ENCODE measurements at regions not wholly inside any gene's neighbourhood (a gene's known extent, or its start where the extent isn't known, plus 50 kb on each side); places are given as distances from the start of the nearest gene placed in this dataset.

GRCh38 chr2:122244598-122245229 lies 489.3 kb downstream of the TSN start:
- Mint-ChIP-seq H3K36me3 (ENCODE audit: low read depth) (no peaks in the 10 kb centered on the region), H3K4me3 (no peak overlapping the region), H3K4me1 (ENCODE audit: low read depth) (no peaks in the 10 kb centered on the region), H3K27me3 (ENCODE audit: insufficient read depth) (peaks cover 1% of the 10 kb centered on the region), H3K9me3 (no peaks in the 10 kb centered on the region), H3K27ac (no peak overlapping the region)
- intact Hi-C loops (cut with micrococcal nuclease) = no loop called here
- DNase-seq (ENCODE audit: low spot score) = no peak

GRCh38 chr2:122249673-122250072 lies 494.2 kb downstream of the TSN start:
- intact Hi-C loops (cut with micrococcal nuclease) = no loop called here
- Mint-ChIP-seq H3K27ac (no peak overlapping the region), H3K27me3 (ENCODE audit: insufficient read depth) (peaks cover 3% of the 10 kb centered on the region), H3K4me1 (ENCODE audit: low read depth) (no peaks in the 10 kb centered on the region), H3K36me3 (ENCODE audit: low read depth) (no peaks in the 10 kb centered on the region), H3K9me3 (no peaks in the 10 kb centered on the region), H3K4me3 (no peak overlapping the region)
- no peak for DNase-seq (ENCODE audit: low spot score)

GRCh38 chr2:122251158-122251557 lies 495.7 kb downstream of the TSN start:
- H3K27ac Mint-ChIP-seq = no peak overlapping the region
- no peak for DNase-seq (ENCODE audit: low spot score)
- no peak overlapping the region for H3K4me3 Mint-ChIP-seq
- intact Hi-C loops (cut with micrococcal nuclease) = no loop called here
- no peaks in the 10 kb centered on the region for H3K9me3 Mint-ChIP-seq
- no peaks in the 10 kb centered on the region for H3K4me1 Mint-ChIP-seq (ENCODE audit: low read depth)
- H3K27me3 Mint-ChIP-seq (ENCODE audit: insufficient read depth) = peaks cover 3% of the 10 kb centered on the region
- H3K36me3 Mint-ChIP-seq (ENCODE audit: low read depth) = no peaks in the 10 kb centered on the region

- Mint-ChIP-seq H3K36me3 (ENCODE audit: low read depth) (no peaks in the 10 kb centered on the region), H3K27ac (no peak overlapping the region), H3K4me1 (ENCODE audit: low read depth) (no peaks in the 10 kb centered on the region), H3K9me3 (no peaks in the 10 kb centered on the region), H3K4me3 (no peak overlapping the region), H3K27me3 (ENCODE audit: insufficient read depth) (peaks cover 3% of the 10 kb centered on the region)
- no peak for DNase-seq (ENCODE audit: low spot score)
- intact Hi-C loops (cut with micrococcal nuclease) = no loop called here
Measured at GRCh38 chr2:122251566-122251965, 496.1 kb downstream of the TSN start.

- H3K9me3 Mint-ChIP-seq = no peaks in the 10 kb centered on the region
Measured at GRCh38 chr2:122255924-122256323, 500.5 kb downstream of the TSN start.

GRCh38 chr2:122261911-122262310 lies 506.5 kb downstream of the TSN start:
- H3K27me3 Mint-ChIP-seq (ENCODE audit: insufficient read depth) = peaks cover 1% of the 10 kb centered on the region
- no peak overlapping the region for H3K27ac Mint-ChIP-seq
- intact Hi-C loops (cut with micrococcal nuclease) = no loop called here
- H3K36me3 Mint-ChIP-seq (ENCODE audit: low read depth) = no peaks in the 10 kb centered on the region
- DNase-seq (ENCODE audit: low spot score) = no peak
- H3K4me1 Mint-ChIP-seq (ENCODE audit: low read depth) = no peaks in the 10 kb centered on the region
- no peak overlapping the region for H3K4me3 Mint-ChIP-seq
- H3K9me3 Mint-ChIP-seq = no peaks in the 10 kb centered on the region

More at GRCh38 chr2:122255924-122256323, 500.5 kb downstream of the TSN start:
- DNase-seq (ENCODE audit: low spot score) = no peak
- Mint-ChIP-seq H3K4me3 (no peak overlapping the region), H3K27ac (no peak overlapping the region), H3K4me1 (ENCODE audit: low read depth) (no peaks in the 10 kb centered on the region), H3K27me3 (ENCODE audit: insufficient read depth) (peaks cover 4% of the 10 kb centered on the region), H3K36me3 (ENCODE audit: low read depth) (no peaks in the 10 kb centered on the region)
- intact Hi-C loops (cut with micrococcal nuclease) = no loop called here

- DNase-seq (ENCODE audit: low spot score) = no peak
- Mint-ChIP-seq H3K27me3 (ENCODE audit: insufficient read depth) (no peaks in the 10 kb centered on the region), H3K9me3 (no peaks in the 10 kb centered on the region), H3K36me3 (ENCODE audit: low read depth) (no peaks in the 10 kb centered on the region), H3K27ac (no peak overlapping the region), H3K4me1 (ENCODE audit: low read depth) (no peaks in the 10 kb centered on the region), H3K4me3 (no peak overlapping the region)
- intact Hi-C loops (cut with micrococcal nuclease) = no loop called here
Measured at GRCh38 chr2:122263746-122264145, 508.3 kb downstream of the TSN start.

- Mint-ChIP-seq H3K27ac (no peak overlapping the region), H3K4me1 (ENCODE audit: low read depth) (no peaks in the 10 kb centered on the region), H3K27me3 (ENCODE audit: insufficient read depth) (no peaks in the 10 kb centered on the region), H3K4me3 (no peak overlapping the region), H3K36me3 (ENCODE audit: low read depth) (no peaks in the 10 kb centered on the region), H3K9me3 (no peaks in the 10 kb centered on the region)
- DNase-seq (ENCODE audit: low spot score) = no peak
- intact Hi-C loops (cut with micrococcal nuclease) = no loop called here
Measured at GRCh38 chr2:122266636-122267035, 511.2 kb downstream of the TSN start.

- intact Hi-C loops (cut with micrococcal nuclease) = no loop called here
- no peak for DNase-seq (ENCODE audit: low spot score)
- Mint-ChIP-seq H3K9me3 (no peaks in the 10 kb centered on the region), H3K4me3 (no peak overlapping the region), H3K27me3 (ENCODE audit: insufficient read depth) (no peaks in the 10 kb centered on the region), H3K4me1 (ENCODE audit: low read depth) (no peaks in the 10 kb centered on the region), H3K36me3 (ENCODE audit: low read depth) (no peaks in the 10 kb centered on the region), H3K27ac (no peak overlapping the region)
Measured at GRCh38 chr2:122267947-122268346, 512.5 kb downstream of the TSN start.

- Mint-ChIP-seq H3K36me3 (ENCODE audit: low read depth) (no peaks in the 10 kb centered on the region), H3K9me3 (peaks cover 5% of the 10 kb centered on the region), H3K4me3 (no peak overlapping the region), H3K4me1 (ENCODE audit: low read depth) (no peaks in the 10 kb centered on the region), H3K27me3 (ENCODE audit: insufficient read depth) (no peaks in the 10 kb centered on the region), H3K27ac (no peak overlapping the region)
- DNase-seq (ENCODE audit: low spot score) = no peak
- intact Hi-C loops (cut with micrococcal nuclease) = no loop called here
Measured at GRCh38 chr2:122273785-122274419, 518.5 kb downstream of the TSN start.

GRCh38 chr2:122277956-122278355 lies 522.5 kb downstream of the TSN start:
- Mint-ChIP-seq H3K36me3 (ENCODE audit: low read depth) (no peaks in the 10 kb centered on the region), H3K27me3 (ENCODE audit: insufficient read depth) (no peaks in the 10 kb centered on the region), H3K27ac (no peak overlapping the region), H3K4me3 (no peak overlapping the region), H3K4me1 (ENCODE audit: low read depth) (no peaks in the 10 kb centered on the region), H3K9me3 (peaks cover 5% of the 10 kb centered on the region)
- DNase-seq (ENCODE audit: low spot score) = no peak
- intact Hi-C loops (cut with micrococcal nuclease) = no loop called here

- H3K9me3 Mint-ChIP-seq = no peaks in the 10 kb centered on the region
- no peak overlapping the region for H3K27ac Mint-ChIP-seq
- intact Hi-C loops (cut with micrococcal nuclease) = loop anchor here (1.0 kb wide), 1 partner anchor 325 kb away; no protein-coding TSS in a partner anchor
- no peak overlapping the region for H3K4me3 Mint-ChIP-seq
- no peaks in the 10 kb centered on the region for H3K27me3 Mint-ChIP-seq (ENCODE audit: insufficient read depth)
- no peak for DNase-seq (ENCODE audit: low spot score)
- no peaks in the 10 kb centered on the region for H3K4me1 Mint-ChIP-seq (ENCODE audit: low read depth)
- no peaks in the 10 kb centered on the region for H3K36me3 Mint-ChIP-seq (ENCODE audit: low read depth)
Measured at GRCh38 chr2:122300758-122301157, 545.3 kb downstream of the TSN start.

- DNase-seq (ENCODE audit: low spot score) = no peak
- H3K4me3 Mint-ChIP-seq = no peak overlapping the region
- no peaks in the 10 kb centered on the region for H3K4me1 Mint-ChIP-seq (ENCODE audit: low read depth)
- H3K27ac Mint-ChIP-seq = no peak overlapping the region
- no peaks in the 10 kb centered on the region for H3K9me3 Mint-ChIP-seq
- intact Hi-C loops (cut with micrococcal nuclease) = no loop called here
- no peaks in the 10 kb centered on the region for H3K36me3 Mint-ChIP-seq (ENCODE audit: low read depth)
- no peaks in the 10 kb centered on the region for H3K27me3 Mint-ChIP-seq (ENCODE audit: insufficient read depth)
Measured at GRCh38 chr2:122307763-122308162, 552.3 kb downstream of the TSN start.

- no peak for DNase-seq (ENCODE audit: low spot score)
- Mint-ChIP-seq H3K9me3 (no peaks in the 10 kb centered on the region), H3K27me3 (ENCODE audit: insufficient read depth) (no peaks in the 10 kb centered on the region), H3K4me1 (ENCODE audit: low read depth) (no peaks in the 10 kb centered on the region), H3K36me3 (ENCODE audit: low read depth) (no peaks in the 10 kb centered on the region), H3K27ac (no peak overlapping the region), H3K4me3 (no peak overlapping the region)
- intact Hi-C loops (cut with micrococcal nuclease) = no loop called here
Measured at GRCh38 chr2:122315306-122315705, 559.9 kb downstream of the TSN start.
